NCI-H2081 treated with DMSO at 0.1 percent for 48 hours (cell line): ENCODE measurements at regions not wholly inside any gene's neighbourhood (a gene's known extent, or its start where the extent isn't known, plus 50 kb on each side); places are given as distances from the start of the nearest gene placed in this dataset.
"Not testable (repeated sequence)": the region's sequence is repeated elsewhere in the genome, so short reads cannot be mapped to it uniquely, and the experiment has no call there.

Experiments used
- DNase-seq: peaks from one replicate; lab custom pipeline; 2025; lab: John Stamatoyannopoulos, UW

DNA sequence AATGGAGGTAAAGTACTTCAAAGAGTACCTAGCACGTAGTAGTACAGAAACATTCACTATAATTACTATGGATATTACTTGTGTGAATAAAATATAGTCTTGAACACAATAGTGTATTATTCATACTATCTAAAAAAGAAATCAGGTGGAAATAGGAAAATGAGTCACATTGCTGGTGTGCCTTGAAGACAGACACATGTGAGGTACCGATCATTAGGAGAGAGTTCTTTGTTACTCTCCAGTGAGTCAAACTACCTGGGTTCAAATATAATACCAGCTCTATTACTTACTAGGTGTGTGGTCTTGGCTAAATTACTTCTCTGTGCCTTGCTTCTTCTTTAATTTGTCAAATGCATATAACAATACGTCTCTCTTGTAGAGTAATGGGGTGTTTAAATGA is 50.8 kb upstream of the BEND6 start:
- DNase-seq: no peak

- DNase-seq: no peak
Measured at GRCh38 chr6:56902641-56903464, 52.1 kb upstream of the BEND6 start.

DNA sequence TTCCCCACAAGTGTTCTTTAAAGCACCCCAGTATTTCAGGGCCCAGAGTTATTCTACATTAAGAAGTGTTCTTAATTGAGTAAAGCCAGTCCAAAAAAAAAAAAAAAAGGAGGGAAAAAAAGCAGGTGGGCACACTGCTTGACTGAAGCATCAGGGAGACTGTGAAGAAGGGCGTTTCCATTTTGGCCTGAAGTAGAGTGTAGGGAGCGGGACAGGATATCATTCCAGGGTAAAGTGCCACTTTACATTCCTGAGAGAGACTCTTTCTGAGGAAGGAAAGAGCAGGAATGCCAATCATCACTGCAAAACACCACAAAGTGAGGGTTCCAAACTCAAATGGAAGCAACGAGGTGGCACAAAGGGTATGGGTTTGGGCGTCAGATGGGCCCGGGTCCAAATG is 54.1 kb upstream of the BEND6 start:
- DNase-seq: no peak

DNA sequence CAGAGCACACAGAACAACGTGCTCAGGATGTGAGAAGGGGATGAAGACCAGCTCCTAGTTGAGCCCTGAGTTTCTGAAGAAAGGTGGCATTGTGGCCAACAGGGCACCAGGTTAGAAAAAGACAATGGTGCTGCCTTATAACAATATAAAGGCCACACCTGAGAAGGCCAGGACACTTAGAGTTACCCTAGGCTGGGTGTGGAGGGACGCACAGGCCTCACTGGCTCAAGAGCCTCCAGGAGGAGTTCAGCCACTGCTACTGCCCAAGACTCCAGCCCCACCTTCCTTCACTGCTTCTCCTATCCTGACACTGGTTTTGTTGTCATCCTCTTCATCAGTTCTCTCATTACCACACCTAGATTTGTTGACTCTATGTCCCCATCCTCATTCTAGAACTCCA is 55.2 kb upstream of the BEND6 start:
- no peak for DNase-seq

DNA sequence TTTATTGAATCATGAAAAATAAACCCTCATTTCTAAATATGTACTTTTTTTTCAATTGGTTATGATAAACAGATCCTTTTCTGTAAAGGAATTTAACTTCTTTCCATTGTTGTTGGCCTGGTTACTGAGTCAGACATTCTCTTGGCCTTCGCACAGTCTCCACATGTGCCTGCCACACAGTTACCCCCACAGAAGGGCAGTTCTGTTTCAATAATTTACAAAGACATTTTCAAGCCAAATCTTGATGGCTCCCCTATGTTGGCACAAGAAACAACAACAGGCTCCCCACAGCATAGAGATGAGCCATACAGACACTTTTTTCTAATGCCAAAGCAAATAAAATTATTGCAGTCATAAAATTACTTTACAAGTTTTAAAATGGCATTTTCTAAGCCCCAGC is 55.6 kb upstream of the BEND6 start:
- no peak for DNase-seq

DNA sequence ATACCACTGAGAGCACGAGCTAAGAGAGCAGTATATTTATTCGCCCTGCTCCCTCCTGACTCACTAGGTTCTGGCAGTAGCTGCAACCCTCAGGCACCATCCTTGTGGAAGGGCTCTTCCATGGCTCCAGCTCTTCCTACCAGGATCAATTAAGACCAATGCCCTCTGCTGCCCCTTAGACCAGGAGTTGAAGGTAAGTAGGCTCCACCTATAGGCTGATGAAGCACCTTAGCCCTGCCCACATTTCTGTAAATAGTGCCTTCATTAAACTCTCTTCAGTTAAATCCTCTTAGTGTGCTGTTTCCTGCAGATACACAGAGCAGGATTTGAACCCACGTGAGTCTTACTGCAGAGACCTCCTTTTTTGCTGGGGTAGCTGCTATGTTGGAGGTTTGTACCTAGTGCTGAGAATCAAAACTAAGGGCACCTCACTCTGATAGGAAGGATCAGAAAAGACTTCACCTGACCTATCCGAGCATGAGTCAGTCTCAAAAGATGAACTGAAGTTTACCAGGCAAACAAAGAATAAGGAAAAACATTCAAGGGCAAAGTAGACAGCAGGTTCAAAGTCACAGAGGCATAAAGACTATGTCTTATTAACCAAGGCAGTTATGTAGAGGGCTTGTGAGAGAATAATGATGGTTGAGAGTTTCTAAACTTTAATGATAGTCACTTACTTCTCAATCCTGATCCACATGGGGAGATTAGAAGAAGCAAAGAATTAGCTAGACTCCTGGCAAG is 56.9 kb upstream of the BEND6 start:
- no peak for DNase-seq

DNA sequence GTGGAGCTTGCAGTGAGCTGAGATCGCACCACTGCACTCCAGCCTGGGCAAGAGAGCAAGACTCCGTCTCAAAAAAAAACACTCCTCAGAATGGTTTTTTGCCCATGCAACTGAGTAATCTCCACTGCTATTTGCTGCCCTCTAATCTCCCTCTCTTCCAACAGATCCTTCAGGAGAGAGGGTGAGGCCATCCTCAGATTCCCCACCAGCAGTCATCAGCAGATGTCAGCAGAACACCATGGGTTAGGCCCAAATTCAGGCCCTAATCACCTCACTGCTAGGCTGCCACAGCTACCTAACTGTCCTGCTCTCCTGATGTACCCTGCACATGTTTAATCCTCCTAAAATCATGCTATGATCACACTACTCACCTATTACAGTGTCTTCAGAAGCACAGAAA is 63.2 kb upstream of the BEND6 start:
- no peak for DNase-seq

DNA sequence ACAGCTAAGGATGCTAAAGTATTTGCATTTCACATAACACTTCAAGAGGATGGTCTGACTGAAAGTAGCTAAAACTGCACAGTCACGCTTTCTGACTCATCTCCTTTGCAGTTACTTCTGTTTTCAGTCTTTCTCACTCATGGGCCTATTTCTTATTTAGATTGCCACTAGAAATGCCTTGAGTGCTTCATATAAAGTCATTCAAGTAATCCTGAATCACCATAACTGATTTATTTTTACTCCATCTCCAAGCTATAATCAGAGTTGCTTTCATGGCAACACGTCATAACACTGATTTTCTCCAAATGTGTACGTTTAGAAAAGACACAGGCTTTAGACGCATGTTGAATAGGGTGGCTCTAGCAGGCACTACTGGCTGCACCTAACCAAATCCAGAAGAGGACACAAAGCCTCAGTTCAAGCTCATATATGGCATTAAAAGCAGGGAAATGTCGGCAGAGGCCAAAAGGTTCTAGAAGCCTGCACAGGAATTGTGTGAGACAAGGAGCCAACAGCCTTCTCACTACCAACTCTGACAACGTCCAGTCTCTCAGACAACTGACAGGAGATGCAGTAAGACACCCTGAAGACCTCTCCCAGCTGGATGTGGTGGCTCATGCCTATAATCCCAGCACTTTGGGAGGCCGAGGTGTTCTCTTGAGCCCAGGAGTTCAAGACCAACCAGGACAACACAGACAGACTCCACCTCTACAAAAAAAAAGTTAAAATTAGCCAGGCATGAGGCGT is 64.1 kb upstream of the BEND6 start:
- DNase-seq: no peak

GRCh38 chr6:56890066-56890465 is 64.8 kb upstream of the BEND6 start:
- no peak for DNase-seq

DNA sequence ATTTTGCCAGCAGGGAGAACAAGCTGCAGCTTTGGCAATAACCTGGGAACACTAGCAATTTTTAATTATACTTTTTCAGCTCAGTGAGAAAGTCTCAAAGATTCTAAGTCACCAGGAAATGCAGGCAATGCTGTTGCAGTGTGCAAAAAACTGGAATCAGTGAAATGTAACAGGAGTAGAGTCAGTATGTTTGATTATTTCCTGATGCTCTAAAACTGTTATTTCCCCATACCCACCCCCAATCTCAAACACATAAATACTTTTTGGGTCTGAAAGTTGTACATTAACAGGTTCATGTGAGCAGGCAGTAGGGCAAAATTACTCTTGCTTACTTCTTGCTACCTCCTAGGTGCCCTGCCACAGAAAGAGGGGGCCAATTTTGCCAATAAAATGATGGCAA is 65.4 kb upstream of the BEND6 start:
- DNase-seq: no peak

GRCh38 chr6:56888687-56889086 is 66.2 kb upstream of the BEND6 start:
- DNase-seq: no peak

- DNase-seq: no peak
Measured at GRCh38 chr6:56887086-56887485, 67.8 kb upstream of the BEND6 start.

- no peak for DNase-seq
Measured at GRCh38 chr6:56877922-56878321, 77.0 kb upstream of the BEND6 start.

DNA sequence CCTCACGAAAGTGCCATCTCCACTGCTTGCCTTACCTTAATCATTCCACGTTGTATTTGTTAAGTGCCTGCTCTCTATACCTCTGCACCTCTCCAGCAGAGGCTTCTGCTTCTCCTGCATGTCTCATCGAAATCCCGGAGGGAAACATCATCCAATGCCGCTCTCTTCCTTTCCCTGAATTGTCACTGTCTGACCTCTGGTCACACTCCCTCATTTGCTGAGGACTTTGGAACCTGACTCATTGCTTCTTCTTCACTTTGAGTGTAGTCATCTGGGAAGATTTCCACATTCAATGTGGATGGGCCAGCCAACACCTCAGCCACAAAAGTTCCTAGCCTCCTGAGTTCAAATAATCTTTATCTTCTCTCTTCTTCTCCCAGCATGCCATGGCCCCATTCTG is 78.9 kb upstream of the BEND6 start:
- DNase-seq: no peak

GRCh38 chr6:56875523-56875922 is 79.4 kb upstream of the BEND6 start:
- no peak for DNase-seq

DNA sequence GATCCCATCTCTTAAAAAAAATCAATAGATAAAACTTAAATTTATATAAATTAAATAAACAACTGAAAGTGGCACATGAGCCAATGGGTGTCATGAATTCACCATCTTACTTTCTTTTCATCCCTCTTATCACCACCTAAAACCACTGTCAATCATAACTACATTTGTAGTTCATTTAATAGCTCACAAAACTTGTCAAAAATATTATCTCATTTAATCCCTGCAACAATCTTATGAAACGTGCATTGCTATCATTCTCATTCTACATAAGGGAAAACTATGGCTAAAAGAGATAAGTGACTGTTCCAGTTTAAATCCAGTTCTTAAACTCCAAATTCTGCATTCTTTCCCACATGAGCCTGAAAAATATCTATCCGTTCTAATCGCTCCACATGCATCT is 80.6 kb upstream of the BEND6 start:
- no peak for DNase-seq

DNA sequence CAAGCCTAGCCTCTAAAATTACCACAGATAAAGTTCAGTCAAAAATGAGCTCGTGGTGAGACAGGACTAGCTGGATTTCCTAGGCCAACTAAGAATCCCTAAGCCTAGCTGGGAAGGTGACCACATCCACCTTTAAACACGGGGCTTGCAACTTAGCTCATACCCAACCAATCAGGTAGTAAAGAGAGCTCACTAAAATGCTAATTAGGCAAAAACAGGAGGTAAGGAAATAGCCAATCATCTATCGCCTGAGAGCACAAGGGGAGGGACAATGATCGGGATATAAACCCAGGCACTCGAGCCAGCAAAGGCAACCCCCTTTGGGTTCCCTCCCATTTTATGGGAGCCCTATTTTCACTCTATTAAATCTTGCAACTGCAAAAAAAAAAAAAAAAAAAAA is 84.9 kb upstream of the BEND6 start:
- not testable (repeated sequence) for DNase-seq

GRCh38 chr6:56869346-56869745 is 85.6 kb upstream of the BEND6 start:
- no peak for DNase-seq

DNA sequence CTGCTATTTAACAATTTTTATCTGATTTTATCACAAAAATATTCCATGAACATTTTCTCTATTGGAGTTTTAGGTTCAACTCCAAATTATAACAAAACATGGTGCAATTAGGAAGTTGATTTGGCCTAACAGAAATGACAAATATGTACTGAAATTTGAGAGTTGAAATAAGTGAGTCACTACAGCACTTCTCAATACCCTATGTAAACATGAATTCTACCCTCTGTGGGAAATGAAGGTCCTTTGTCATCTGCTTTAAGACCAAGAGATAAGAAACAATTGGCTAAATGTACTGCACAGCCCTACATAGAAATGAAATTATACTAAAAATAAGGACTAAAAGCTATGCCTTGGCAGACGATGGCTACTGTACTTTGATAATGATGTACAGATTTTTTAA is 86.2 kb upstream of the BEND6 start:
- DNase-seq: no peak

DNA sequence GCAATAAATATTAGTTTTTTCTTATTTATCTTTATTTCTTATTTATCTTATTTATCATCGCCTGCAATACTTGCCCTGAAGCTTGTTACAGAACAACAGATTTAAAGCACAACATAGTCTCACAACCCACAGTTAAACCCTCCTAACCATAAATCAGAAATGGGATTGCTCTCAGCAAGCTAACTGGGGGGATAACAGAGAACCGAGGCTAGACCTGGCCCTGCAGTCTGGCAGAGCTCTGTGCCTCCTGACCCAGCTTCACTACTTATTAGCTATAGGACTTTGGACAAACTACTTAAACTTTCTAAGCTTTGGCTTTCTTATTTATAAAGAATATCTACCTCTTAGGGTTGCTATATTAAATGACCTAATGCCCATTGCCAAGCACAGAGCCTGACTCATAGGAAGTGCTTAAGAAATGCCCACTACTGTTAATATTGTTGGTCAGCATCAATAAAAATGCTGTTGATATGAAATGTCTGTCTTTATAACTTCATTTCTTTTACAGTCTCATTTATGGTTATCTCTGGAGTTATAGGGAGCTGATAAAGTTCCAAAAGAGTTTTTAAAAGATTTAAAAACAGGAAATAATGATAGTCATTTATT is 87.9 kb upstream of the BEND6 start:
- no peak for DNase-seq

GRCh38 chr6:56865081-56865875 is 89.6 kb upstream of the BEND6 start:
- no peak for DNase-seq

GRCh38 chr6:56864171-56864616 is 90.7 kb upstream of the BEND6 start:
- DNase-seq: no peak
